ENCODE measurements at regions not wholly inside any gene's neighbourhood (a gene's known extent, or its start where the extent isn't known, plus 50 kb on each side); places are given as distances from the start of the nearest gene placed in this dataset.
A peak's percentile ranks its signal among the peaks of the same experiment; 100 is the strongest.

DNA sequence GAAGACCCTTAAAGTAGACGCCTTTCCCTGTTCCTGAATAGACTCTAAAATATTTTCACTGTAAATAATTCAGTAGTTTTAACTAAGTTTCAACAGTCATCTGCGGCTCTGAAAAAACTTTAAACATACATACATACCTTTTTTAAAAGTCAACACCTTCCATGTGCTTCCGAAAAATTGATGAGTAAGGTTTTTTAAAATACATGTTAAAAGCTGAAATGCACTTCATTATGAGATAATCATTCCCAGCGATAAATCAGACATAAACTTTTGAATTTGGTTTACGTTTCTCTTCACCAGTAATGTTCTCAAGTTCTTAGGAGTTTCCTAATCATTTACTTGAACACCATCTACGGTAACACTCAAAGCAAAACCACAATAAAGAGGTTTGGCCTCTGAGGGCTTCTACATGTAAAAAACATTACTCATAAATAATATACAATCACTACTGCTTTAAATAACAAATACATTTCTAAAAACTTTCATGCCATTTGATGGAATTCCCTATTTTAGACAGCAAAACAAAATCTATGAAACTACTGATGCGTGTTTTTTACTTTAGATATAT lies 403.5 kb downstream of the SHQ1 start:
- no peaks in the 10 kb centered on the region for H3K27me3 ChIP-seq
- H3K9me3 ChIP-seq: no peaks in the 10 kb centered on the region
- intact Hi-C loops (cut with DNase I; ENCODE audit: low total_unique reads) (loop anchor here (5.0 to 10.0 kb wide), 2 partner anchors 110 to 322 kb away; no protein-coding TSS in a partner anchor), in situ Hi-C loops (cut with MboI; ENCODE audit: low pct_ligation_motif_present in 1 of 4, low pct_unique_long_range_greater_than_20kb in 1 of 4, low sequenced_read_pairs in 3 of 4) (no loop called here)
- peaks cover 3 to 68% (median 29%) of the 10 kb centered on the region in 4 donors for H3K4me1 ChIP-seq
- no peak for DNase-seq
- 60 to 77% methylated on average over 7 of the region's 7 CpGs for WGBS, 2 donors (ENCODE audit: low coverage in 1 of 2)
- TF ChIP-seq POLR2A (IDR thresholded peaks at IDR 0.05): no peak
- no peak for TF ChIP-seq POLR2AphosphoS5 (IDR thresholded peaks at IDR 0.05)
- TF ChIP-seq CTCF (IDR thresholded peaks at IDR 0.05): no peak
- no peak for TF ChIP-seq EP300 (IDR thresholded peaks at IDR 0.05; ENCODE audit: low read depth)
- H3K36me3 ChIP-seq: no peaks in the 10 kb centered on the region
- peak overlapping the region in 2 of 4 donors; percentile 88 to 98 for H3K27ac ChIP-seq
- H3K4me3 ChIP-seq: peak overlapping the region in 2 of 4 donors; percentile 63 to 94

DNA sequence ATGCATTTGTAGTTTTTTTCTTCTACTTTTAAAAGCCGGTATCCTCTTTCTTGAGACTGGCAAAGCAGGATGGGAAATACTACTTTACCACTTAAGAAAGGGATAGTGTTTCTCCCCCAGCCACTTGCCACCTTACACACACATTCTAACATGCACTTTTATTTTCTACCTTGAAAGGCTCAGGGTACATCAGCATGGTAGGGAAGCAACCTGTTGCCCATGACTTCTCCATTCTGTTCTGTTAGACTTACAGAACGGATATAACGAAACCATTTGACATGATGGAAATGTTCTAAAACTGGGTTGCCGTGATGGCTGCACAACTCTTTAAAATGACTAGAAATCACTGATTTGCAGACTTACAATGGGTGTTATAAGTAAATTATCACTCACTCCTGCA lies 405.5 kb downstream of the SHQ1 start:
- no peak for TF ChIP-seq EP300 (IDR thresholded peaks at IDR 0.05; ENCODE audit: low read depth)
- no peak for TF ChIP-seq POLR2AphosphoS5 (IDR thresholded peaks at IDR 0.05)
- TF ChIP-seq POLR2A (IDR thresholded peaks at IDR 0.05): no peak
- no peak for TF ChIP-seq CTCF (IDR thresholded peaks at IDR 0.05)
- DNase-seq: no peak
- in situ Hi-C loops (cut with MboI; ENCODE audit: low pct_ligation_motif_present in 1 of 4, low pct_unique_long_range_greater_than_20kb in 1 of 4, low sequenced_read_pairs in 3 of 4): no loop called here

GRCh38 chr3:72441284-72441994 lies 406.8 kb downstream of the SHQ1 start:
- Histone ChIP-seq H3K4me1 (peaks cover 7 to 81% (median 37%) of the 10 kb centered on the region in 4 donors), H3K4me3 (no peak overlapping the region), H3K9me3 (no peaks in the 10 kb centered on the region), H3K36me3 (no peaks in the 10 kb centered on the region), H3K27ac (peak overlapping the region in 2 of 4 donors; percentile 0 to 14), H3K27me3 (no peaks in the 10 kb centered on the region)
- in situ Hi-C loops (cut with MboI; ENCODE audit: low pct_ligation_motif_present in 1 of 4, low pct_unique_long_range_greater_than_20kb in 1 of 4, low sequenced_read_pairs in 3 of 4) (no loop called here), intact Hi-C loops (cut with DNase I; ENCODE audit: low total_unique reads) (loop anchor here (10.0 kb wide), 1 partner anchor 107 kb away; no protein-coding TSS in a partner anchor)
- TF ChIP-seq EP300 (IDR thresholded peaks at IDR 0.05; ENCODE audit: low read depth) (no peak), CTCF (IDR thresholded peaks at IDR 0.05) (no peak), POLR2AphosphoS5 (IDR thresholded peaks at IDR 0.05) (no peak), POLR2A (IDR thresholded peaks at IDR 0.05) (no peak)
- 71 to 72% methylated on average over 5 of the region's 5 CpGs for WGBS, 2 donors (ENCODE audit: low coverage in 1 of 2)
- no peak for DNase-seq

More for the DNA sequence above, 405.5 kb downstream of the SHQ1 start:
- H3K27me3 ChIP-seq: no peaks in the 10 kb centered on the region
- H3K27ac ChIP-seq: no peak overlapping the region
- H3K4me3 ChIP-seq: no peak overlapping the region
- 90 to 94% methylated on average over 4 of the region's 4 CpGs for WGBS, 2 donors (ENCODE audit: low coverage in 1 of 2)
- no peaks in the 10 kb centered on the region for H3K9me3 ChIP-seq
- no peaks in the 10 kb centered on the region for H3K36me3 ChIP-seq
- peaks cover 7 to 87% (median 39%) of the 10 kb centered on the region in 4 donors for H3K4me1 ChIP-seq
- intact Hi-C loops (cut with DNase I; ENCODE audit: low total_unique reads): loop anchor here (10.0 kb wide), 1 partner anchor 108 kb away; no protein-coding TSS in a partner anchor

DNA sequence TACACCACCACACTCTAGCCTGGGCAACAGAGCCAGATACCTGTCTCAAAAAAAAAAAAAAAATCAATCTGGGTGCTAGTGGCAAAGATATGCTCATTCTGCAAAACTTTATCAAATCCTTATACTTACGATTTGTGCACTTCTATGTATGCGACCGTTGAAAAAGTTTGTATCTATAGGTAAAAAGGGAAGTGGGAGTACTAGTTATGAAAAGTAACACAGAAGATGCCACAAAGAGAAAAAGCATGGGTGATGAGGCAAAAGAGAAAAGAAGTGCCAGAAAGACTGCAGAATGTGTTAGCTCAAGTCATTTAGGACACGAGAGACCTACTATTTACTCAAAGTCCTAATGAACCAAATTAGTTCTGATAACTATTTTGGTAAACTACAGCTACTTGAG lies 407.8 kb downstream of the SHQ1 start:
- no peak for TF ChIP-seq CTCF (IDR thresholded peaks at IDR 0.05)
- no peak for TF ChIP-seq EP300 (IDR thresholded peaks at IDR 0.05; ENCODE audit: low read depth)
- TF ChIP-seq POLR2A (IDR thresholded peaks at IDR 0.05): no peak
- no peak for TF ChIP-seq POLR2AphosphoS5 (IDR thresholded peaks at IDR 0.05)
- H3K4me1 ChIP-seq: peaks cover 7 to 77% (median 34%) of the 10 kb centered on the region in 4 donors
- H3K27me3 ChIP-seq: no peaks in the 10 kb centered on the region
- H3K4me3 ChIP-seq: no peak overlapping the region
- DNase-seq: no peak
- H3K36me3 ChIP-seq: no peaks in the 10 kb centered on the region
- in situ Hi-C loops (cut with MboI; ENCODE audit: low pct_ligation_motif_present in 1 of 4, low pct_unique_long_range_greater_than_20kb in 1 of 4, low sequenced_read_pairs in 3 of 4) (no loop called here), intact Hi-C loops (cut with DNase I; ENCODE audit: low total_unique reads) (loop anchor here (10.0 kb wide), 1 partner anchor 106 kb away; no protein-coding TSS in a partner anchor)
- no peaks in the 10 kb centered on the region for H3K9me3 ChIP-seq
- 64 to 73% methylated on average over 4 of the region's 4 CpGs for WGBS, 2 donors (ENCODE audit: low coverage in 1 of 2)
- peak overlapping the region in 1 of 4 donors; percentile 11 for H3K27ac ChIP-seq

All from transverse colon (tissue), 4 donors.